GM21515 (cell line): ENCODE measurements at regions not wholly inside any gene's neighbourhood (a gene's known extent, or its start where the extent isn't known, plus 50 kb on each side); places are given as distances from the start of the nearest gene placed in this dataset.
A peak's percentile ranks its signal among the peaks of the same experiment; 100 is the strongest.

Experiments used
- ATAC-seq: cut with Tn5 transposase; IDR thresholded peaks from one replicate; pipeline ENCODE4 v1.9.1; 2021; ENCODE audit not compliant: unreplicated experiment

GRCh38 chr11:29368126-29368525, 648.7 kb downstream of the KCNA4 start:
- no peak for ATAC-seq

- ATAC-seq, result no peak
Observed at GRCh38 chr11:29364006-29364405, 652.8 kb downstream of the KCNA4 start.

GRCh38 chr11:29361369-29361768, 655.5 kb downstream of the KCNA4 start:
- ATAC-seq, result no peak

- no peak for ATAC-seq
Observed at GRCh38 chr11:29353833-29354232, 663.0 kb downstream of the KCNA4 start.

GRCh38 chr11:29352273-29352795, 664.5 kb downstream of the KCNA4 start:
- ATAC-seq, result no peak

- no peak for ATAC-seq
Observed at GRCh38 chr11:29351301-29351873, 665.4 kb downstream of the KCNA4 start.

GRCh38 chr11:29343465-29344333, 673.1 kb downstream of the KCNA4 start:
- peak; percentile 96 for ATAC-seq

GRCh38 chr11:29336727-29337575, 679.9 kb downstream of the KCNA4 start:
- no peak for ATAC-seq

- no peak for ATAC-seq
Observed at GRCh38 chr11:29334776-29335130, 682.1 kb downstream of the KCNA4 start.

DNA sequence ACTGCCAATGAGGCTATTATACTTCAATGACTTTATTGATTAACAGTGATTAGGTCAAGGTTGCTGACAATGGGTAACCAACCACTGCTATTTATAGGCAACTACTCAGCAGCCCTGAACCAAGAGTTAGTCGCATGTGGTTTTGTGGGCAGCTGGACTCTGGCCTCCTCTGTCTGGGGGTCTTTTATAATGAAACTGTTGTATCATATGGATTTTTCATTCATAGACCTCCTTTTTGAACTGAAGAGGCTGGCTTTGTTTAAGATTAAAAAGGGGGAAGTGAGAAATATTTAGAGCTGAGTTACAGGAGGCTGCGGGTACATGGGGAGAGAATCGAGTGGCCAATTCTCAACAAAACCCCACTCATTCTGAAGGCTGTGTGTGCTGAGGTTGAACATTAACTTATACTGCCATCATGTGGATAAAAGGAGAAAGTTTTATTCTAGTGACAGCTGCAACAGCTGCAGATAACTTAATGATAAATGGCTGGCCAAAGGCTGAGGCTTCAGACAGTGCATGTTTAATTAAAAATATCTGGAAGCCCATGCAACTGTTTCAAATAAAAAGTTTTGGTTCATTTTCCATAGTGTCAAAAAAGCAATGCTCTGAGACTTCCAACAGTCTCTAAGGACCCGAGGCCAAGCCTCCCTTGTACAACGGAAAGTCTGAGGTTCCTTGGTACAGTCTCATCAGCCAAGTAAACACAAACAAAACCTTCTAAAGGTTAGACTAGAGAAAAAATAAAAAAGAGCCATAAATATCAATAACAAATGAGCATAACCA, 682.6 kb downstream of the KCNA4 start:
- ATAC-seq, result peak; percentile 93

- no peak for ATAC-seq
Observed at GRCh38 chr11:29331451-29332010, 685.3 kb downstream of the KCNA4 start.

DNA sequence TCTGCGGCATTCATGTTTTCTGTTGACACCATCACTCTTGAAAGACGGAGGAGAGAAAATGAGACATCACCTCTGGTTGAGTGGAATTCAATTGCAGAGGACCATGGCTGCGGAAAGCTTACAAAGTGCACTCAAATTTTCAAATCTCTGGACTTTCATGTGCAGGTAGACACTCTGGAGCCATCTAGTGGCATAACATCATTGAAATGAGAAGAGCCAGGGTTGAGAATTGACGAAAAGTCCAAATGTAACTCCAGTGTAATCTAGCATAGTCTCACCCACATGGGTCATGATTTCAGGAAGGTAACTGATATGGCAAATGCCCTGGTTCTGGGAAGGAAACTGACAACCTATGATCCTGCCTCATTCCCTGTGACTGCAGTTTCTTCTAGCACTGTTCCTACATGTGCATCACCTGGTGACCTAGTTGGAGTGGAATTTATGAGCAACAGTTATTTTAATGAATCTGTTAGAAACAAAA, 687.8 kb downstream of the KCNA4 start:
- ATAC-seq, result no peak

GRCh38 chr11:29327891-29328290, 688.9 kb downstream of the KCNA4 start:
- ATAC-seq, result no peak

GRCh38 chr11:29326757-29327156, 690.1 kb downstream of the KCNA4 start:
- no peak for ATAC-seq

- no peak for ATAC-seq
Observed at GRCh38 chr11:29324328-29324727, 692.5 kb downstream of the KCNA4 start.

- ATAC-seq, result no peak
Observed at GRCh38 chr11:29321293-29322132, 695.3 kb downstream of the KCNA4 start.

DNA sequence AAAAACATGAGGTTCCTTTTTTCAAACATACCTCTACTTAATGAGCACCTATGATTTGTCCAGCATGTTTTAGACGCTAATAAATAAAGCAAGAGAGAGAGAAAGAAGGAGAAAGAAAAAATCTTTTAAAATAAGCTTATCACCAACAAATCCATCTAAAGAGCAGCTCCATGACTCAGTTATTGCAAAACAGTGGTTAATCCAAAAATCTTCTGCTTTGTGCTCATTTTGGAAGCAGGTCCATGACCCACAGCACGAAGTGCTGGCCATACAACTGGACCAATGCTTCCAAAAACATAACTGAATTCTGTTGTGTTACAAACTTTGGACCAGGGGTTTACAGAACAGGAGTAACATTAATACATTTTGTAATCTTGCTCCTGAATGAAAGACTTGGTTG, 696.6 kb downstream of the KCNA4 start:
- ATAC-seq, result no peak

GRCh38 chr11:29319210-29319609, 697.6 kb downstream of the KCNA4 start:
- ATAC-seq, result no peak

DNA sequence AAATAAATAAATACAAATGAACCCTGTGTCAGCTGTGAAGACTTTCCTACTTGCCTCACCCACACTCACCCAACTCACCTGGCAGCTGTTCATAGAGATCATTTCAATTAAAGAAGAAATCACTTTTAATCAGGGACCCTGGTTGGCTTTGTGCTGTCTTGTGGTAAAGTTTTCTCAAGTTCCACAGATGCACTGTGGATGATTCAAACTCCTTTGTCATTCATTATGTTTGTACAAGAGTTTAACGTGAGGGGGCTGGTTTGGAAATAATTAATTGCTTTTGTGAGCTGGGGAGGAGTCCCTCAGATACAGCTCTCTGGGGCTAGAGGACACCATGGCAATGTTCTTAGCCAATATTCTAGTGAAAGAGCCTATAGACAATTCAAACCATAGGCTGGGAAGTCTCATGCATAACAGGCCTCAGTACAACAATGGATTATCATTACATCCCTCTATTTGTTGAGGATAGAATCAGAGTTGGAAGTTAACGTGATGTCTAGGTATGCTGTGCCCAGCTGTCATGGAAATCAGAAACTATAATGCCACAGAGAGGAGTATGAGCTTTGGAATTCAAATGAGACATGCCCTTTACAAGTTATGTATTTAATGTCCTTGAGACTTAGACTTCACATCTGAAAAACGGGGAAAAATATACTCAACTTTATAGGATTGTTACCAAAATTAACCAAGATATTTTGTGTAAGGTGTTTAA, 698.5 kb downstream of the KCNA4 start:
- no peak for ATAC-seq
